Natural killer cell (primary cell): ENCODE measurements at regions not wholly inside any gene's neighbourhood (a gene's known extent, or its start where the extent isn't known, plus 50 kb on each side); places are given as distances from the start of the nearest gene placed in this dataset.

Experiments
- ATAC-seq, 3 donors: fragments of 150-1000 bp in 2 of 3; fragments of 200-7000 bp in 1 of 3; cut with Tn5 transposase; 1 replicate in 1 of 3; 2 replicates in 2 of 3; pipeline ENCODE4 v1.10.0; 2021; ENCODE audit warnings: mild to moderate bottlenecking in 2 of 3, moderate library complexity in 2 of 3
- DNase-seq, 2 donors: peaks; one replicate each; pipeline versions ENCODE4 v3.0.0 to v3.0.0-alpha.2; 2013 to 2021; ENCODE audit warnings: mixed read lengths in 1 of 2
- H3K27ac ChIP-seq: one replicate; pipeline ENCODE4 v1.5.1; 2013; ENCODE audit warnings: mild to moderate bottlenecking, low read length
- H3K27me3 ChIP-seq: one replicate; pipeline ENCODE4 v1.6.1; 2013; ENCODE audit warnings: low read length; ENCODE audit not compliant: control insufficient read depth, insufficient read depth
- H3K36me3 ChIP-seq: one replicate; pipeline ENCODE4 v1.6.1; 2013; ENCODE audit warnings: low read length; ENCODE audit not compliant: control insufficient read depth, insufficient read depth
- H3K4me1 ChIP-seq: one replicate; pipeline ENCODE4 v1.6.1; 2013; ENCODE audit warnings: low read length; ENCODE audit not compliant: control insufficient read depth, insufficient read depth
- H3K4me3 ChIP-seq: one replicate; pipeline ENCODE4 v1.5.1; 2013; ENCODE audit warnings: low read length
- H3K9me3 ChIP-seq: one replicate; pipeline ENCODE4 v1.6.1; 2013; ENCODE audit warnings: low read length; ENCODE audit not compliant: control insufficient read depth, insufficient read depth
- H3K27ac Mint-ChIP-seq, 2 donors: one replicate each; pipeline ENCODE4 v1.8.0; 2022; ENCODE audit warnings: mild to moderate bottlenecking in 2 of 2, mixed read lengths in 2 of 2, moderate library complexity in 1 of 2
- H3K27me3 Mint-ChIP-seq, 2 donors: one replicate each; pipeline ENCODE4 v1.8.0; 2022; ENCODE audit warnings: low read depth in 2 of 2, mixed read lengths in 2 of 2
- H3K36me3 Mint-ChIP-seq: one replicate; pipeline ENCODE4 v1.8.0; 2022; ENCODE audit warnings: mixed read lengths
- H3K4me1 Mint-ChIP-seq, 2 donors: one replicate each; pipeline ENCODE4 v1.8.0; 2022; ENCODE audit warnings: mixed read lengths in 2 of 2
- H3K4me3 Mint-ChIP-seq: one replicate; pipeline ENCODE4 v1.8.0; 2022; ENCODE audit warnings: mild to moderate bottlenecking, moderate library complexity, mixed read lengths
- H3K9me3 Mint-ChIP-seq, 2 donors: one replicate each; pipeline ENCODE4 v1.8.0; 2022; ENCODE audit warnings: mixed read lengths in 2 of 2
- WGBS: methylation state at CpG from one replicate; pipeline ENCODE4 v1.1.7; 2013; ENCODE audit warnings: missing lambda C conversion rate; ENCODE audit not compliant: insufficient coverage; 5-methylcytosine and 5-hydroxymethylcytosine counted together
- intact Hi-C: fragments of 100-400 bp; cut with micrococcal nuclease; formaldehyde crosslinking; loops from one replicate; pipeline ENCODE4 v1.14.2; 2022
- TF ChIP-seq, protein P1 (sequence below): fragments of 200-600 bp; IDR thresholded peaks from one replicate; pipeline ENCODE4 v1.8.0; 2022; ENCODE audit warnings: antibody characterized with exemption

DNA sequence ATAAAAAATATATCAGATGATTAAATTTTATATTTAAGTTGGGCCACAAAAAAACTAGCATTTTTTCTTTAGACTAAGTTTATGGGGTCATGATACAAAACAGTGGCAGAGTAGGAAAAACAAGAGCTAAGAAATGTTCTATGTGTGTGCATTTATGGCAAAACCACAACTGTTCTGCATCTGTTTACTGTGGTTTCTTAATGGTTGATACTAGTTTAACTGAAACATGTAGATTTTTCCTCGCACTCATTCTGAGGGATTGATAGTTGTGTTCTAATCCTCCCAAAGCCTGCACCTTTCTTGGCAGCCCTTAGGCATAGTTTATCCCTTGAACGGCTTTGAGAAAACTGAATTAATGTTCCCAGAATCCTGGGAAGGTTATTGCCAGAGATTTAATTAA lies 66.6 kb upstream of the PHYHIPL start:
- H3K27me3 Mint-ChIP-seq, result no peaks in the 10 kb centered on the region
- no peaks in the 10 kb centered on the region for H3K36me3 Mint-ChIP-seq
- no peak overlapping the region for H3K4me3 Mint-ChIP-seq
- no peak overlapping the region for H3K27ac Mint-ChIP-seq
- WGBS, result 71% methylated on average over 2 of the region's 2 CpGs
- DNase-seq, result no peak
- H3K36me3 ChIP-seq, result no peaks in the 10 kb centered on the region
- H3K4me3 ChIP-seq, result no peak overlapping the region
- TF ChIP-seq, protein P1, sequence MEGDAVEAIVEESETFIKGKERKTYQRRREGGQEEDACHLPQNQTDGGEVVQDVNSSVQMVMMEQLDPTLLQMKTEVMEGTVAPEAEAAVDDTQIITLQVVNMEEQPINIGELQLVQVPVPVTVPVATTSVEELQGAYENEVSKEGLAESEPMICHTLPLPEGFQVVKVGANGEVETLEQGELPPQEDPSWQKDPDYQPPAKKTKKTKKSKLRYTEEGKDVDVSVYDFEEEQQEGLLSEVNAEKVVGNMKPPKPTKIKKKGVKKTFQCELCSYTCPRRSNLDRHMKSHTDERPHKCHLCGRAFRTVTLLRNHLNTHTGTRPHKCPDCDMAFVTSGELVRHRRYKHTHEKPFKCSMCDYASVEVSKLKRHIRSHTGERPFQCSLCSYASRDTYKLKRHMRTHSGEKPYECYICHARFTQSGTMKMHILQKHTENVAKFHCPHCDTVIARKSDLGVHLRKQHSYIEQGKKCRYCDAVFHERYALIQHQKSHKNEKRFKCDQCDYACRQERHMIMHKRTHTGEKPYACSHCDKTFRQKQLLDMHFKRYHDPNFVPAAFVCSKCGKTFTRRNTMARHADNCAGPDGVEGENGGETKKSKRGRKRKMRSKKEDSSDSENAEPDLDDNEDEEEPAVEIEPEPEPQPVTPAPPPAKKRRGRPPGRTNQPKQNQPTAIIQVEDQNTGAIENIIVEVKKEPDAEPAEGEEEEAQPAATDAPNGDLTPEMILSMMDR, result no peak
- peaks cover 0 to 13% of the 10 kb centered on the region in 2 donors for H3K9me3 Mint-ChIP-seq
- H3K27ac ChIP-seq, result no peak overlapping the region
- no peaks in the 10 kb centered on the region for H3K27me3 ChIP-seq
- no peak for ATAC-seq
- H3K4me1 Mint-ChIP-seq, result no peaks in the 10 kb centered on the region
- intact Hi-C loops, result no loop called here
- H3K9me3 ChIP-seq, result no peaks in the 10 kb centered on the region
- H3K4me1 ChIP-seq, result no peaks in the 10 kb centered on the region

DNA sequence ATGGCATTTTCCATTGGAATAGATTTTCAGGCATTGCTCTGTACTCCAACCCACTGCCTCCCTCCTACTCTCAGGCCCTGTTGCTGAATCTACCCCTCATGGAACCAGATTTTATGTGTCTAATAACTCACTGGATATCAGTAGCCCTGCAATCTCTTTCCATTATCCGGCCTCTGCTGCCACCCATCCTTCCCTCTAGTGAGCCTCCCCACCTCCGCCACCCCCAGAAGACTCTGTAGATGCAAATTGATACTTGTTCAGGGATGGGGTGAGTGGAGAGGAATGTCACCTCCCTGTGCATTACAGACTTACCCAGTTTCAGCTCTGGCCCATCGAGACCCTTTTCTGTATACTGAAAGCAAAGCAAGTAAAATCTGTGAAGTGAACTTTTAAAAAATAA lies 52.3 kb upstream of the PHYHIPL start:
- peaks cover 7 to 14% of the 10 kb centered on the region in 2 donors for H3K9me3 Mint-ChIP-seq
- no peaks in the 10 kb centered on the region for H3K4me1 ChIP-seq
- no peaks in the 10 kb centered on the region for H3K36me3 Mint-ChIP-seq
- H3K27me3 ChIP-seq, result no peaks in the 10 kb centered on the region
- no peaks in the 10 kb centered on the region for H3K27me3 Mint-ChIP-seq
- no peaks in the 10 kb centered on the region for H3K36me3 ChIP-seq
- 90% methylated on average over 2 of the region's 3 CpGs for WGBS
- H3K4me3 ChIP-seq, result no peak overlapping the region
- H3K27ac ChIP-seq, result no peak overlapping the region
- H3K4me1 Mint-ChIP-seq, result no peaks in the 10 kb centered on the region
- TF ChIP-seq, protein P1, result no peak
- no peak overlapping the region for H3K4me3 Mint-ChIP-seq
- DNase-seq (no peak), ATAC-seq (no peak)
- H3K9me3 ChIP-seq, result no peaks in the 10 kb centered on the region
- intact Hi-C loops, result no loop called here
- no peak overlapping the region for H3K27ac Mint-ChIP-seq

DNA sequence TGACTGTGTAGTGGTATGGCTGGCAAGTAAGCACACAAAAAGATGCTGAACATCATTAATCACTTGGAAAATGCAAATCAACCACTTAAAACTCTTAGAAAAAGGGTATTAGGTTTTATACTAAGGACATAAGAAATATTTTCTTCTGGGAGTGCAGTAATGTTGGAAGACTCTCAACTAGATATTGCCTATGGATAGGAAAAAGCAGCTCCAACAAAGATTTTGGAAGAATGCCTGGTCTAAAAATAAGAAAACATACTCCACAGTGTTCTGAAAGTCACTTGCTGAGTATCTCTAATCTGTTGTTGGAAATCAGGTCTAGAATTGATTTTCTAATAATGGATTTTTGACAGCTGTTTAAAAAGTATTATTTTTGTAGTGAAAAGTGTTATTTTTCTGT lies 50.8 kb upstream of the PHYHIPL start:
- no peak overlapping the region for H3K27ac ChIP-seq
- Mint-ChIP-seq H3K4me1 (no peaks in the 10 kb centered on the region), H3K27me3 (no peaks in the 10 kb centered on the region)

DNA sequence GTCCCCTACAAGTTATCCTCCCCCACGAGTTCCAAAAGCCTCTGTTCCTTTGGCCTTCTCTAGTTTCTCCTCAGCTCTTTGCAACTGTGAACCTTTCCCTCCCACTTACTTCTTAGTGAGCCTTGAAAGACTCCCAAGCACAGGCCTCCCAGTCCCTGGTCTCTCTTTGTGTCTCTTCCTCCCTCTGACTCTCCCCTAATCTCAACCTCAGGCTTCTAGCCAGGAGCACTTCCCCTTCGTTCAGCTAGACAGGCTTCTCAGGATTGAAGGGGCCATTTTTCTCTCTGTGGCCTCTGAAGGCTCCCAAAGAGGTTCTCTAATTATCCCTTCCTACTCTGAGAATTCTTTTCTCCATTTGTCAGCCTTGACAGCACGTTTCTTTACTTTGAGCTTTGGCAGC lies 50.2 kb upstream of the PHYHIPL start:
- Histone ChIP-seq H3K36me3 (no peaks in the 10 kb centered on the region), H3K27me3 (no peaks in the 10 kb centered on the region), H3K9me3 (peaks cover 2% of the 10 kb centered on the region), H3K4me1 (no peaks in the 10 kb centered on the region), H3K27ac (no peak overlapping the region), H3K4me3 (no peak overlapping the region)
- 36% methylated on average over 3 of the region's 3 CpGs for WGBS
- Mint-ChIP-seq H3K27me3 (no peaks in the 10 kb centered on the region), H3K36me3 (no peaks in the 10 kb centered on the region), H3K9me3 (peaks cover 9 to 17% of the 10 kb centered on the region in 2 donors), H3K4me3 (no peak overlapping the region), H3K4me1 (no peaks in the 10 kb centered on the region), H3K27ac (no peak overlapping the region)
- DNase-seq (no peak), ATAC-seq (no peak)
- TF ChIP-seq, protein P1, result no peak
- intact Hi-C loops, result no loop called here

More for the DNA sequence above, 50.8 kb upstream of the PHYHIPL start:
- no peak overlapping the region for H3K27ac Mint-ChIP-seq
- Histone ChIP-seq H3K9me3 (no peaks in the 10 kb centered on the region), H3K4me1 (no peaks in the 10 kb centered on the region), H3K36me3 (no peaks in the 10 kb centered on the region), H3K27me3 (no peaks in the 10 kb centered on the region), H3K4me3 (no peak overlapping the region)
- no peak for DNase-seq
- ATAC-seq, result no peak
- H3K4me3 Mint-ChIP-seq, result no peak overlapping the region
- H3K36me3 Mint-ChIP-seq, result no peaks in the 10 kb centered on the region
- TF ChIP-seq, protein P1, result no peak
- peaks cover 7 to 15% of the 10 kb centered on the region in 2 donors for H3K9me3 Mint-ChIP-seq
- intact Hi-C loops, result no loop called here
